ENCODE measurements at regions not wholly inside any gene's neighbourhood (a gene's known extent, or its start where the extent isn't known, plus 50 kb on each side); places are given as distances from the start of the nearest gene placed in this dataset.

DNA sequence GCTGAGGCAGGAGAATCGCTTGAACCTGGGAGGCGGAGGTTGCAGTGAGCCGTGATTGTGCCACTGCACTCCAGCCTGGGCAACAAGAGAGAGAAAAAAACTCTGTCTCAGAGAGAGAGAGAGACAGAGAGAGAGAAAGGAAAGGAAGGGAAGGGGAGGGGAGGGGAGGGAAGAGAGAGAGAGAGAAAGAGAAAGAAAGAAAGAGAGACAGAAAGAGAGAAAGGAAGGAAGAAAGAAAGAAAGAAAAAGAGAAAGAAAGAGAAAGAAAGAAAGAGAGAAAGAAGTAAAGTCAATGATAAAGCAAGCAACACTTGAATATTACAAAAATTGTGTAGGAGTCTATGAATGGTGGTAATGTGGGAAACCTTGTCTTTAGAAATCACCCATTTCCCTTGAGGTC is 133.6 kb upstream of the MSX2 start:
- no peak overlapping the region for H3K4me3 ChIP-seq (ENCODE audit: low read depth, low read length)
- TF ChIP-seq, protein P1, sequence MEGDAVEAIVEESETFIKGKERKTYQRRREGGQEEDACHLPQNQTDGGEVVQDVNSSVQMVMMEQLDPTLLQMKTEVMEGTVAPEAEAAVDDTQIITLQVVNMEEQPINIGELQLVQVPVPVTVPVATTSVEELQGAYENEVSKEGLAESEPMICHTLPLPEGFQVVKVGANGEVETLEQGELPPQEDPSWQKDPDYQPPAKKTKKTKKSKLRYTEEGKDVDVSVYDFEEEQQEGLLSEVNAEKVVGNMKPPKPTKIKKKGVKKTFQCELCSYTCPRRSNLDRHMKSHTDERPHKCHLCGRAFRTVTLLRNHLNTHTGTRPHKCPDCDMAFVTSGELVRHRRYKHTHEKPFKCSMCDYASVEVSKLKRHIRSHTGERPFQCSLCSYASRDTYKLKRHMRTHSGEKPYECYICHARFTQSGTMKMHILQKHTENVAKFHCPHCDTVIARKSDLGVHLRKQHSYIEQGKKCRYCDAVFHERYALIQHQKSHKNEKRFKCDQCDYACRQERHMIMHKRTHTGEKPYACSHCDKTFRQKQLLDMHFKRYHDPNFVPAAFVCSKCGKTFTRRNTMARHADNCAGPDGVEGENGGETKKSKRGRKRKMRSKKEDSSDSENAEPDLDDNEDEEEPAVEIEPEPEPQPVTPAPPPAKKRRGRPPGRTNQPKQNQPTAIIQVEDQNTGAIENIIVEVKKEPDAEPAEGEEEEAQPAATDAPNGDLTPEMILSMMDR (IDR thresholded peaks at IDR 0.05; ENCODE audit: insufficient read depth, low read depth, low read length, missing control alignments), result no peak
- DNase-seq (ENCODE audit: low read depth), result no peak

DNA sequence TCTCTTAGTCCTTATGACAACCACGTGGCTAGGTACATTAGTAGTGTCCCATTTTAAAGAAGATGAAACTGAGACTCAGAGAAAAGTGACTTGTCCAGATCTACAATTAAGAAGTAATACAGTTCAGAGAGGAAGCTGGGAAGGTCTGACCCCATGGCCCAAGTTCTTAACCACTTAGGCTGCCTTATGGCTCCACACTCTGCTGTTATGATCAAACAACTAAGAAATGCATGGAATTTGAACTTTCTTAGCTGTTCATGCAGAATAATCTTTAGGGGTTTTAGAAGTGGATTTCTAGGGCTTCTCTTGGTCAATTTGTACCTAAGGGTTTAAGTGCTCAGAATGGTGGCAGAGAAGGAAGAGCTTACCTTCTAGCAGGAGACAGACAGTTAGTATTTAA is 128.0 kb upstream of the MSX2 start:
- no peak for DNase-seq (ENCODE audit: low read depth)
- TF ChIP-seq, protein P1 (IDR thresholded peaks at IDR 0.05; ENCODE audit: insufficient read depth, low read depth, low read length, missing control alignments), result no peak
- H3K4me3 ChIP-seq (ENCODE audit: low read depth, low read length), result no peak overlapping the region

GRCh38 chr5:174599992-174600391 is 124.4 kb upstream of the MSX2 start:
- H3K4me3 ChIP-seq (ENCODE audit: low read depth, low read length), result no peak overlapping the region
- TF ChIP-seq, protein P1 (IDR thresholded peaks at IDR 0.05; ENCODE audit: insufficient read depth, low read depth, low read length, missing control alignments), result no peak
- DNase-seq (ENCODE audit: low read depth), result no peak

- TF ChIP-seq, protein P1 (IDR thresholded peaks at IDR 0.05; ENCODE audit: insufficient read depth, low read depth, low read length, missing control alignments), result no peak
- H3K4me3 ChIP-seq (ENCODE audit: low read depth, low read length), result no peak overlapping the region
- no peak for DNase-seq (ENCODE audit: low read depth)
These were observed 122.4 kb upstream of the MSX2 start for GRCh38 chr5:174601946-174602345.

DNA sequence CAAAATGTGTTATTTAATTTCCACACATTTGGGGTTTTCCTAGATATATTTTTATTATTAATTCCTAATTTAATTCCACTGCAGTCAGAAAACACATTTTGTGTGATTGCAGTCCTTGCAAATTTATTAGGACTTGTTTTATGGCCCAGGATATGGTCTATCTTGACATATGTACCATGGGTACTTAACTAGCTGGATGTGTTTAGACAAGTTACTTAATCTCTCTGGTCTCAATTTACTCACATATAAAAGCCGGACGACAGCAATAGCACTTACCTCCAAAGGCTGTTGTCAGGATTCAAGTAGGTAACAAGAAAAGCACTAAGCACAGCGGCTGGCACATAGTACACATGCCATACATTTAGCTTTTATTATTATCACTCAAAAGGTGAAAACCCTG is 118.2 kb upstream of the MSX2 start:
- TF ChIP-seq, protein P1 (IDR thresholded peaks at IDR 0.05; ENCODE audit: insufficient read depth, low read depth, low read length, missing control alignments), result no peak
- no peak for DNase-seq (ENCODE audit: low read depth)
- H3K4me3 ChIP-seq (ENCODE audit: low read depth, low read length), result no peak overlapping the region

DNA sequence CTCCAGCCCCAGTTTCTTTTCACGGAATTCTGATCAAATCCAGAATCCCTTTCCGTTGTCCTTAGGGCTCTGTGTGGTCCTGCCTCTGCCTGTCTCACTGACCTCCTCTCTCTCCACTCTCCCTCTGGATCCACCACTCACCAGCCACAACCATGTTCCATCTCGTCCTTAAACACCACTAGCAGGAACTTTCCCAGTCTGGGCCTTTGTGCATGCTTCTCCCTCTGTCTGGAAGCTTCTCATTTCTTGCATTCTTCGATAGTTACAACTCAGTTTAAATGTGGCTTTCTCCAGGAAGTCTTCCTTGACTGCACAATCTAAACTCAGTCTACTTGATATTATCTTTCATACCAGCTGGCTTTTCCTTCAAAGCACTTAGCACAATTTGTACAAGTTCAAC is 117.7 kb upstream of the MSX2 start:
- no peak overlapping the region for H3K4me3 ChIP-seq (ENCODE audit: low read depth, low read length)
- TF ChIP-seq, protein P1 (IDR thresholded peaks at IDR 0.05; ENCODE audit: insufficient read depth, low read depth, low read length, missing control alignments), result no peak
- DNase-seq (ENCODE audit: low read depth), result no peak

GRCh38 chr5:174607205-174607604 is 117.2 kb upstream of the MSX2 start:
- no peak overlapping the region for H3K4me3 ChIP-seq (ENCODE audit: low read depth, low read length)
- no peak for DNase-seq (ENCODE audit: low read depth)
- TF ChIP-seq, protein P1 (IDR thresholded peaks at IDR 0.05; ENCODE audit: insufficient read depth, low read depth, low read length, missing control alignments), result no peak
